ENCODE measurements at regions not wholly inside any gene's neighbourhood (a gene's known extent, or its start where the extent isn't known, plus 50 kb on each side); places are given as distances from the start of the nearest gene placed in this dataset.

DNA sequence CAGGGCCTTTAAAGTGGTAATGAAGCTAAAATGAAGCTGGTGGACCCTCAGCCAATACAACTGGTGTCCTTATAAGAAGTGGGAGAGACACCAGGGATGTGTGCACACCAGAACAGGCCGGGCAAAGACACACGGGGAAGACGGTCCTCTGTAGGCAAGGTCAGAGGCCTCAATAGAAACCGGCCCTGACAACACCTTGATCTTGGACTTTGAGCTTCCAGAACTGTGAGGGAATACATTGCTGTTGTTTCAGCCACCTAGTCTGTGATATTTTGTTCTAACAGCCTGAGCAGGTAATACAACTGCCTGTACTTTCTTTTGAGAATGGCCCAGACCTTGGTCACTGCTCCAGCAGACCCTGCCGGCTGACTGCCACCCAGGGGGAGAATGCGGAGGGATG is 65.6 kb upstream of the FZD7 start:
- Histone ChIP-seq H3K27ac (no peak overlapping the region), H3K27me3 (peaks cover 0 to 3% (median 0%) of the 10 kb centered on the region in 7 donors), H3K36me3 (no peaks in the 10 kb centered on the region), H3K4me1 (peaks cover 0 to 13% (median 3%) of the 10 kb centered on the region in 9 donors), H3K9me3 (no peaks in the 10 kb centered on the region), H3K4me3 (no peak overlapping the region)
- ATAC-seq (no peak), DNase-seq (no peak)
- 92 to 94% methylated on average over 6 of the region's 6 CpGs for WGBS, 2 donors
- intact Hi-C loops (cut with DNase I), result no loop called here
- TF ChIP-seq CTCF (IDR thresholded peaks at IDR 0.05), result no peak

DNA sequence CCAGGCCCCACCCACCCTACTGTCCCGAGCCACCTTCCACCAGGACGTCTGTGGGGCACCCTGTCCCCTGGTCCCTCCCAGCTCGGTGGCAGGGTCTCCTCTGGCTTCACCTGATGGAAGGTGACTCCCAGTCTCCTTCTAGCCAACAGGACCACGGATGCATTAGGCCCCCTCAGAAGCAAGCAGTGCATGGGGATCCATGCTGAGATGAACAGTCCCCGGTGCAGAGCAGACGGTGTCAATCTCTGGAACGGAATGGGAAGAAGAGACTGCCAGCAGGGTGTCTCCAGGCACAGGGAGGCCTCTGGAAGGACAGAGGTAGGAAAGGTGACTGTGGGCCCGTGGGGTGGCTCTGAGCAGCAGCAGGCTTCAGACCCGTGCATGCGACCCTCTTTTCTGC is 65.2 kb upstream of the FZD7 start:
- no peak for DNase-seq
- intact Hi-C loops (cut with DNase I), result no loop called here
- Histone ChIP-seq H3K9me3 (no peaks in the 10 kb centered on the region), H3K36me3 (no peaks in the 10 kb centered on the region), H3K4me1 (peaks cover 0 to 13% (median 3%) of the 10 kb centered on the region in 9 donors), H3K27ac (no peak overlapping the region), H3K4me3 (no peak overlapping the region), H3K27me3 (peaks cover 0 to 3% (median 0%) of the 10 kb centered on the region in 7 donors)
- ATAC-seq, result no peak
- WGBS, 2 donors, result 83 to 85% methylated on average over 10 of the region's 10 CpGs
- no peak for TF ChIP-seq CTCF (IDR thresholded peaks at IDR 0.05)

DNA sequence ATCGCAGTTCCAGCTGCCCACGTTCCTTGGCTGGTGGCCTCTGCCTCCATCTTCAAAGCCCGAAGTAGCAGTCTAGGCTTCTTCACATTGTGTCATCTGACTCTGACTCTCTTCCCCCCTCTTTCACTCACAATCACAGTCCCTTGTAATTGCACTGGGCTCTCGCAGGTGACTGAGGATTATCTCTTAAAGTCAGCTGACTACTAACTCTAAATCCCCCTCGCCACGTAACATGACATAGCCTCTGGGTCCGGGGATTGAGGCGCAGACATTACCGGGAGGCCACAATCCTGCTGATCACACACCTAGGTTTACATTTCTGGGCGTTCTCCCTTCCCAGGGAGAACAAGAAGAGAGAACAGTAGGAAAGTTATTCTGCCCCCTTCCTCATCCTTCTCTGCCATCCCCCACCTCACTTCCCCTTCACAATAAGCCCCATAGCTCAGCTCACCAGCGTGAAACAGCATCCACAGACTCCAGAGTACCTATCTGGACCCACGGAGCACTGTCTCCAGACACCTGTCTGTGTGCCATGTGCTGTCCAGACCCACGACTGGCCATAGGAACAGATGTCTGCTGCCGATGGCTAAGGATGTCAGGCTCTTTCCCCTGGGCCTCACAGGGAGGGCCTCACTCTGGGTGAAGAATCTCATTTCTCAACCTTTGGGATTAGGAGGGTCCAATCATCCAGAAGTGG is 64.3 kb upstream of the FZD7 start:
- DNase-seq (no peak), ATAC-seq (no peak)
- intact Hi-C loops (cut with DNase I), result no loop called here
- H3K27ac ChIP-seq, result no peak overlapping the region
- no peaks in the 10 kb centered on the region for H3K9me3 ChIP-seq
- no peak for TF ChIP-seq CTCF (IDR thresholded peaks at IDR 0.05)
- WGBS, 2 donors, result 86 to 91% methylated on average over 14 of the region's 14 CpGs
- peaks cover 0 to 3% (median 0%) of the 10 kb centered on the region in 7 donors for H3K27me3 ChIP-seq
- no peaks in the 10 kb centered on the region for H3K36me3 ChIP-seq
- peaks cover 0 to 16% (median 3%) of the 10 kb centered on the region in 9 donors for H3K4me1 ChIP-seq
- H3K4me3 ChIP-seq, result no peak overlapping the region

DNA sequence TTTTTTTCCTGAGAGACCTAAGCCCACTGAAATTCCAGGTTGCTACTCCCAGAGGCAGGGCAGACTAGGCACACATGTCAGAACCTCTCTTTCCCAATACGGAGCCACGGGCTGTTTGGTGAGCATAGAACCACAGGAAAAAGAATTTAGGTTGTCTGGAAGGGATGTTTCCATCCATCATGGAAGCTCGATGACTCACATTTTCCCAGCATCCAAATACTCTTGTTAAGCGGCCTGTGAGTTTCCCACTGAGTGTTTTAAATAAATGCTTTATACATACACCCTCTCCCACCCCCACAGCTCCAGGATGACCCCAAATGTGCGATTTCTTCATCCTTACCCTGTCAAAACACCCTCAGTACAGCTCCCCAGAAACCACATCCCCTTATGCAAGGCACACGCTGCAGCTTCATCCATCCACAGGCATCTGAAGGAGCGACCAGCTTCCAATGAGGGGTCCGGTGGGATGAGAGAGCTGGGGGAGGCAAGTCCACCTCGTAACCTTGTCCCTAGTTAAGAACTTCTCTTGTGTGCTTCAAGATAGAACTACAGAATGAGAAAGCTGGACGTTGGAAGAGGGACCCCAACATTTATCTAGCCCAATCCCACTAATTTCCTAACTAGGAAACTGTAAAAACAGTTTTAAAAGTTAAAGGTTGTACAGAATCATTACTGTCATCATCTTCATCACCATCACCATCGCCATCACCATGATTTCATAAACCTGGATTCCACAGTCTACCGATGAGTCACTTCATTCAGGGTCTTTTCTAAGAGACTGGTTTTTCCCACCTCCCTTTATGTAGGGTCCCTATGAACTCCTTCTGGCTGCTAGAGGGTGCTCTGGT is 63.5 kb upstream of the FZD7 start:
- Histone ChIP-seq H3K4me3 (no peak overlapping the region), H3K36me3 (no peaks in the 10 kb centered on the region), H3K9me3 (no peaks in the 10 kb centered on the region), H3K4me1 (peaks cover 0 to 21% (median 3%) of the 10 kb centered on the region in 9 donors), H3K27ac (no peak overlapping the region), H3K27me3 (peaks cover 0 to 3% (median 0%) of the 10 kb centered on the region in 7 donors)
- intact Hi-C loops (cut with DNase I), result no loop called here
- TF ChIP-seq CTCF (IDR thresholded peaks at IDR 0.05), result no peak
- WGBS, 2 donors, result 79 to 80% methylated on average over 12 of the region's 12 CpGs
- DNase-seq, result no peak
- no peak for ATAC-seq
